ENCODE measurements at regions not wholly inside any gene's neighbourhood (a gene's known extent, or its start where the extent isn't known, plus 50 kb on each side); places are given as distances from the start of the nearest gene placed in this dataset.

GRCh38 chr6:139932671-139933070, 558.2 kb upstream of the CITED2 start:
- POLR2A ChIA-PET = no interaction called here

GRCh38 chr6:139931747-139932146, 557.3 kb upstream of the CITED2 start:
- no peak overlapping the region for H3K27ac Mint-ChIP-seq
- intact Hi-C loops (cut with DNase I, micrococcal nuclease) = no loop called here
- no peaks in the 10 kb centered on the region for H3K27me3 Mint-ChIP-seq
- DNase-seq (no peak), ATAC-seq (no peak)
- no peaks in the 10 kb centered on the region for H3K36me3 Mint-ChIP-seq (ENCODE audit: low read depth)
- ChIA-PET POLR2A (no interaction called here), CTCF (no interaction called here)
- no peaks in the 10 kb centered on the region for H3K4me1 Mint-ChIP-seq
- no peak overlapping the region for H3K4me3 Mint-ChIP-seq
- H3K9me3 Mint-ChIP-seq (ENCODE audit: low read depth) = no peaks in the 10 kb centered on the region

More at GRCh38 chr6:139932671-139933070, 558.2 kb upstream of the CITED2 start:
- CTCF ChIA-PET = interaction anchor here (1.1 kb wide), 1 partner anchor 20 kb away, joined by 3 read pairs; no protein-coding TSS in a partner anchor
- intact Hi-C loops (cut with DNase I, micrococcal nuclease) = no loop called here
- Mint-ChIP-seq H3K4me1 (no peaks in the 10 kb centered on the region), H3K27me3 (no peaks in the 10 kb centered on the region), H3K4me3 (no peak overlapping the region), H3K27ac (no peak overlapping the region), H3K36me3 (ENCODE audit: low read depth) (no peaks in the 10 kb centered on the region), H3K9me3 (ENCODE audit: low read depth) (no peaks in the 10 kb centered on the region)
- no peak for DNase-seq
- ATAC-seq = no peak

- Mint-ChIP-seq H3K4me1 (no peaks in the 10 kb centered on the region), H3K36me3 (ENCODE audit: low read depth) (no peaks in the 10 kb centered on the region), H3K27ac (no peak overlapping the region), H3K27me3 (peaks cover 6% of the 10 kb centered on the region), H3K4me3 (no peak overlapping the region), H3K9me3 (ENCODE audit: low read depth) (no peaks in the 10 kb centered on the region)
- DNase-seq (no peak), ATAC-seq (no peak)
- CTCF ChIA-PET = interaction anchor here (0.6 kb wide), 1 partner anchor 640 kb away, joined by 3 read pairs; no protein-coding TSS in a partner anchor
- intact Hi-C loops (cut with DNase I, micrococcal nuclease) = loop anchor here (2.0 kb wide), 1 partner anchor 557 kb away; no protein-coding TSS in a partner anchor
- POLR2A ChIA-PET = no interaction called here
These were observed 553.4 kb upstream of the CITED2 start for GRCh38 chr6:139927742-139928305.

- ATAC-seq (no peak), DNase-seq (no peak)
- Mint-ChIP-seq H3K36me3 (ENCODE audit: low read depth) (no peaks in the 10 kb centered on the region), H3K4me3 (no peak overlapping the region), H3K9me3 (ENCODE audit: low read depth) (no peaks in the 10 kb centered on the region), H3K27ac (no peak overlapping the region), H3K27me3 (peaks cover 10% of the 10 kb centered on the region), H3K4me1 (no peaks in the 10 kb centered on the region)
- intact Hi-C loops (cut with DNase I, micrococcal nuclease) = loop anchor here (2.0 kb wide), 1 partner anchor 556 kb away; no protein-coding TSS in a partner anchor
- CTCF ChIA-PET = no interaction called here
- POLR2A ChIA-PET = no interaction called here
These were observed 552.8 kb upstream of the CITED2 start for GRCh38 chr6:139927236-139927635.

GRCh38 chr6:139926711-139927110, 552.3 kb upstream of the CITED2 start:
- H3K9me3 Mint-ChIP-seq (ENCODE audit: low read depth) = no peaks in the 10 kb centered on the region
- peaks cover 13% of the 10 kb centered on the region for H3K27me3 Mint-ChIP-seq
- ATAC-seq (peak; percentile 26), DNase-seq (no peak)
- H3K4me3 Mint-ChIP-seq = no peak overlapping the region
- no peaks in the 10 kb centered on the region for H3K36me3 Mint-ChIP-seq (ENCODE audit: low read depth)
- H3K27ac Mint-ChIP-seq = no peak overlapping the region
- no peaks in the 10 kb centered on the region for H3K4me1 Mint-ChIP-seq
- POLR2A ChIA-PET = no interaction called here
- CTCF ChIA-PET = no interaction called here
- intact Hi-C loops (cut with DNase I, micrococcal nuclease) = loop anchor here (2.0 kb wide), 1 partner anchor 556 kb away; no protein-coding TSS in a partner anchor

GRCh38 chr6:139925894-139926641, 551.6 kb upstream of the CITED2 start:
- H3K27me3 Mint-ChIP-seq = peaks cover 16% of the 10 kb centered on the region
- POLR2A ChIA-PET = interaction anchor here (0.6 kb wide), 1 partner anchor 17 kb away, joined by 3 read pairs; no protein-coding TSS in a partner anchor
- CTCF ChIA-PET = no interaction called here
- H3K27ac Mint-ChIP-seq = no peak overlapping the region
- H3K4me1 Mint-ChIP-seq = no peaks in the 10 kb centered on the region
- DNase-seq (no peak), ATAC-seq (no peak)
- no peak overlapping the region for H3K4me3 Mint-ChIP-seq
- no peaks in the 10 kb centered on the region for H3K36me3 Mint-ChIP-seq (ENCODE audit: low read depth)
- intact Hi-C loops (cut with DNase I, micrococcal nuclease) = loop anchor here (2.0 kb wide), 1 partner anchor 555 kb away; no protein-coding TSS in a partner anchor
- no peaks in the 10 kb centered on the region for H3K9me3 Mint-ChIP-seq (ENCODE audit: low read depth)

- no peaks in the 10 kb centered on the region for H3K4me1 Mint-ChIP-seq
- no peak for DNase-seq
- ATAC-seq = no peak
- H3K27ac Mint-ChIP-seq = no peak overlapping the region
- H3K36me3 Mint-ChIP-seq (ENCODE audit: low read depth) = no peaks in the 10 kb centered on the region
- H3K4me3 Mint-ChIP-seq = no peak overlapping the region
- peaks cover 23% of the 10 kb centered on the region for H3K27me3 Mint-ChIP-seq
- CTCF ChIA-PET = interaction anchor here (1.5 kb wide), 1 partner anchor 555 kb away, joined by 3 read pairs; no protein-coding TSS in a partner anchor
- intact Hi-C loops (cut with DNase I, micrococcal nuclease) = no loop called here
- POLR2A ChIA-PET = no interaction called here
- no peaks in the 10 kb centered on the region for H3K9me3 Mint-ChIP-seq (ENCODE audit: low read depth)
These were observed 549.6 kb upstream of the CITED2 start for GRCh38 chr6:139923964-139924475.

GRCh38 chr6:139922236-139922635, 547.8 kb upstream of the CITED2 start:
- ChIA-PET POLR2A (no interaction called here), CTCF (interaction anchor here (1.6 kb wide), 1 partner anchor 24 kb away, joined by 3 read pairs; no protein-coding TSS in a partner anchor)
- H3K9me3 Mint-ChIP-seq (ENCODE audit: low read depth) = no peaks in the 10 kb centered on the region
- H3K4me1 Mint-ChIP-seq = no peaks in the 10 kb centered on the region
- DNase-seq (no peak), ATAC-seq (no peak)
- intact Hi-C loops (cut with DNase I, micrococcal nuclease) = no loop called here
- peaks cover 30% of the 10 kb centered on the region for H3K27me3 Mint-ChIP-seq
- no peak overlapping the region for H3K4me3 Mint-ChIP-seq
- H3K27ac Mint-ChIP-seq = no peak overlapping the region
- H3K36me3 Mint-ChIP-seq (ENCODE audit: low read depth) = no peaks in the 10 kb centered on the region

- Mint-ChIP-seq H3K27ac (no peak overlapping the region), H3K4me1 (no peaks in the 10 kb centered on the region), H3K9me3 (ENCODE audit: low read depth) (no peaks in the 10 kb centered on the region), H3K36me3 (ENCODE audit: low read depth) (no peaks in the 10 kb centered on the region), H3K27me3 (peaks cover 24% of the 10 kb centered on the region), H3K4me3 (no peak overlapping the region)
- ATAC-seq (no peak), DNase-seq (no peak)
- CTCF ChIA-PET = no interaction called here
- intact Hi-C loops (cut with DNase I, micrococcal nuclease) = no loop called here
- POLR2A ChIA-PET = no interaction called here
These were observed 546.3 kb upstream of the CITED2 start for GRCh38 chr6:139920776-139921100.

- ChIA-PET CTCF (no interaction called here), POLR2A (no interaction called here)
- DNase-seq (no peak), ATAC-seq (no peak)
- Mint-ChIP-seq H3K4me1 (no peaks in the 10 kb centered on the region), H3K36me3 (ENCODE audit: low read depth) (no peaks in the 10 kb centered on the region), H3K9me3 (ENCODE audit: low read depth) (no peaks in the 10 kb centered on the region), H3K27me3 (peaks cover 23% of the 10 kb centered on the region), H3K27ac (no peak overlapping the region), H3K4me3 (no peak overlapping the region)
- intact Hi-C loops (cut with DNase I, micrococcal nuclease) = no loop called here
These were observed 545.8 kb upstream of the CITED2 start for GRCh38 chr6:139920027-139920775.

- POLR2A ChIA-PET = no interaction called here
- peaks cover 23% of the 10 kb centered on the region for H3K27me3 Mint-ChIP-seq
- CTCF ChIA-PET = no interaction called here
- H3K36me3 Mint-ChIP-seq (ENCODE audit: low read depth) = no peaks in the 10 kb centered on the region
- no peak for ATAC-seq
- H3K9me3 Mint-ChIP-seq (ENCODE audit: low read depth) = no peaks in the 10 kb centered on the region
- H3K4me3 Mint-ChIP-seq = no peak overlapping the region
- no peak for DNase-seq
- no peaks in the 10 kb centered on the region for H3K4me1 Mint-ChIP-seq
- intact Hi-C loops (cut with DNase I, micrococcal nuclease) = no loop called here
- no peak overlapping the region for H3K27ac Mint-ChIP-seq
These were observed 544.9 kb upstream of the CITED2 start for GRCh38 chr6:139919107-139920026.
